Stimulated activated CD4-positive, alpha-beta T cell treated with anti-CD3 and anti-CD28 coated beads, Interleukin-12 subunit alpha, Interleukin-12 subunit beta, amount 100 ng/mL, for 24 hours (primary cell): ENCODE measurements at regions not wholly inside any gene's neighbourhood (a gene's known extent, or its start where the extent isn't known, plus 50 kb on each side); places are given as distances from the start of the nearest gene placed in this dataset.
A peak's percentile ranks its signal among the peaks of the same experiment; 100 is the strongest.
"Not testable (repeated sequence)": the region's sequence is repeated elsewhere in the genome, so short reads cannot be mapped to it uniquely, and the experiment has no call there.

Source experiments
- DNase-seq, 2 experiments: peaks; one replicate each; pipeline ENCODE4 v3.0.0-alpha.2; 2020; ENCODE audit warnings: low read depth in 2 of 2

GRCh38 chr3:75444634-75445033, 219.5 kb upstream of the FRG2C start:
- DNase-seq: not testable (repeated sequence)

GRCh38 chr3:75445234-75445633, 218.9 kb upstream of the FRG2C start:
- DNase-seq: not testable (repeated sequence)

GRCh38 chr3:75446948-75447347, 217.2 kb upstream of the FRG2C start:
- not testable (repeated sequence) for DNase-seq

GRCh38 chr3:75453328-75453727, 210.8 kb upstream of the FRG2C start:
- not testable (repeated sequence) for DNase-seq

- not testable (repeated sequence) for DNase-seq
Measured at GRCh38 chr3:75453839-75454238, 210.3 kb upstream of the FRG2C start.

- DNase-seq: not testable (repeated sequence)
Measured at GRCh38 chr3:75474530-75474929, 189.6 kb upstream of the FRG2C start.

GRCh38 chr3:75496600-75496999, 167.5 kb upstream of the FRG2C start:
- not testable (repeated sequence) for DNase-seq

GRCh38 chr3:75500357-75500756, 163.8 kb upstream of the FRG2C start:
- DNase-seq: not testable (repeated sequence)

GRCh38 chr3:75502171-75502570, 162.0 kb upstream of the FRG2C start:
- not testable (repeated sequence) for DNase-seq

GRCh38 chr3:75502769-75503756, 161.1 kb upstream of the FRG2C start:
- not testable (repeated sequence) for DNase-seq

GRCh38 chr3:75506603-75507002, 157.5 kb upstream of the FRG2C start:
- no peak for DNase-seq

- DNase-seq: not testable (repeated sequence)
Measured at GRCh38 chr3:75507956-75508355, 156.2 kb upstream of the FRG2C start.

- DNase-seq: not testable (repeated sequence)
Measured at GRCh38 chr3:75527657-75528056, 136.5 kb upstream of the FRG2C start.

- DNase-seq: peak in 1 of 2 experiments; percentile 5
Measured at GRCh38 chr3:75552095-75552494, 112.0 kb upstream of the FRG2C start.

GRCh38 chr3:75564427-75564826, 99.7 kb upstream of the FRG2C start:
- not testable (repeated sequence) for DNase-seq

GRCh38 chr3:75572303-75572702, 91.8 kb upstream of the FRG2C start:
- not testable (repeated sequence) for DNase-seq

- not testable (repeated sequence) for DNase-seq
Measured at GRCh38 chr3:75579091-75579490, 85.0 kb upstream of the FRG2C start.

GRCh38 chr3:75579536-75579935, 84.6 kb upstream of the FRG2C start:
- DNase-seq: not testable (repeated sequence)

GRCh38 chr3:75579981-75580782, 83.9 kb upstream of the FRG2C start:
- peak; percentile 8 to 40 for DNase-seq

GRCh38 chr3:75582536-75582935, 81.6 kb upstream of the FRG2C start:
- not testable (repeated sequence) for DNase-seq

- not testable (repeated sequence) for DNase-seq
Measured at GRCh38 chr3:75583116-75583515, 81.0 kb upstream of the FRG2C start.

GRCh38 chr3:75587695-75588094, 76.4 kb upstream of the FRG2C start:
- not testable (repeated sequence) for DNase-seq
